22Rv1 (cell line): ENCODE measurements at regions not wholly inside any gene's neighbourhood (a gene's known extent, or its start where the extent isn't known, plus 50 kb on each side); places are given as distances from the start of the nearest gene placed in this dataset.

ENCODE experiments used
- H3K27ac ChIP-seq: fragments of 450-650 bp; 2 replicates; pipeline ENCODE4 v1.5.1; 2017
- CTCF ChIP-seq: fragments of 450-650 bp; IDR thresholded peaks from 2 replicates; pipeline ENCODE4 v1.5.1; 2017; ENCODE audit warnings: mild to moderate bottlenecking
- ZFX ChIP-seq: fragments of 450-650 bp; IDR thresholded peaks from 2 replicates; pipeline ENCODE4 v1.6.1; 2017; ENCODE audit warnings: antibody characterized with exemption, borderline replicate concordance

GRCh38 chr13:74990992-74991391, 491.0 kb downstream of the TBC1D4 start:
- TF ChIP-seq ZFX (no peak), CTCF (no peak; the same call in 1 of the 2 replicates)
- no peak overlapping the region for H3K27ac ChIP-seq

GRCh38 chr13:74987124-74987690, 494.8 kb downstream of the TBC1D4 start:
- H3K27ac ChIP-seq: no peak overlapping the region
- no peak for TF ChIP-seq ZFX
- no peak for TF ChIP-seq CTCF

- no peak overlapping the region for H3K27ac ChIP-seq
- TF ChIP-seq ZFX: no peak
- no peak for TF ChIP-seq CTCF
Measured at GRCh38 chr13:74986609-74987008, 495.4 kb downstream of the TBC1D4 start.

GRCh38 chr13:74979703-74980102, 502.3 kb downstream of the TBC1D4 start:
- no peak for TF ChIP-seq ZFX
- H3K27ac ChIP-seq: peak overlapping the region; percentile 74

- no peak for TF ChIP-seq ZFX
- TF ChIP-seq CTCF: no peak
- H3K27ac ChIP-seq: peak overlapping the region; percentile 74
Measured at GRCh38 chr13:74978591-74978990, 503.4 kb downstream of the TBC1D4 start.

- H3K27ac ChIP-seq: no peak overlapping the region
- no peak for TF ChIP-seq ZFX
- TF ChIP-seq CTCF: no peak
Measured at GRCh38 chr13:74977498-74977897, 504.5 kb downstream of the TBC1D4 start.

- H3K27ac ChIP-seq: no peak overlapping the region
- no peak for TF ChIP-seq CTCF
- TF ChIP-seq ZFX: no peak
Measured at GRCh38 chr13:74975111-74975510, 506.9 kb downstream of the TBC1D4 start.
